Brain pericyte (primary cell): ENCODE measurements at regions not wholly inside any gene's neighbourhood (a gene's known extent, or its start where the extent isn't known, plus 50 kb on each side); places are given as distances from the start of the nearest gene placed in this dataset.
"Not testable (repeated sequence)": the region's sequence is repeated elsewhere in the genome, so short reads cannot be mapped to it uniquely, and the experiment has no call there.

Source experiments
- DNase-seq: peaks from one replicate; pipeline ENCODE4 v3.0.0-alpha.2; 2012; ENCODE audit warnings: low read depth, low spot score

GRCh38 chr9:30103647-30104394 is 2280.6 kb upstream of the ACO1 start:
- DNase-seq: no peak

- DNase-seq: not testable (repeated sequence)
These were observed 2277.3 kb upstream of the ACO1 start for GRCh38 chr9:30107134-30107533.

- DNase-seq: no peak
These were observed 2267.7 kb upstream of the ACO1 start for GRCh38 chr9:30116673-30117217.

- no peak for DNase-seq
These were observed 2263.8 kb upstream of the ACO1 start for GRCh38 chr9:30120666-30121065.

GRCh38 chr9:30121611-30122010 is 2262.8 kb upstream of the ACO1 start:
- DNase-seq: no peak

- no peak for DNase-seq
These were observed 2258.6 kb upstream of the ACO1 start for GRCh38 chr9:30125881-30126280.

GRCh38 chr9:30127371-30127770 is 2257.1 kb upstream of the ACO1 start:
- no peak for DNase-seq

GRCh38 chr9:30140407-30140806 is 2244.0 kb upstream of the ACO1 start:
- DNase-seq: no peak

- DNase-seq: no peak
These were observed 2223.9 kb upstream of the ACO1 start for GRCh38 chr9:30160570-30160969.

GRCh38 chr9:30172206-30172605 is 2212.2 kb upstream of the ACO1 start:
- DNase-seq: no peak

- no peak for DNase-seq
These were observed 2205.8 kb upstream of the ACO1 start for GRCh38 chr9:30178610-30179009.

- DNase-seq: no peak
These were observed 2191.0 kb upstream of the ACO1 start for GRCh38 chr9:30193421-30193820.

GRCh38 chr9:30196941-30197340 is 2187.5 kb upstream of the ACO1 start:
- no peak for DNase-seq

- DNase-seq: no peak
These were observed 2187.0 kb upstream of the ACO1 start for GRCh38 chr9:30197453-30197852.

GRCh38 chr9:30197954-30198353 is 2186.5 kb upstream of the ACO1 start:
- no peak for DNase-seq

- DNase-seq: no peak
These were observed 2185.8 kb upstream of the ACO1 start for GRCh38 chr9:30198463-30199309.

GRCh38 chr9:30201024-30201423 is 2183.4 kb upstream of the ACO1 start:
- DNase-seq: no peak

GRCh38 chr9:30235068-30235467 is 2149.4 kb upstream of the ACO1 start:
- no peak for DNase-seq

GRCh38 chr9:30235564-30235963 is 2148.9 kb upstream of the ACO1 start:
- no peak for DNase-seq

GRCh38 chr9:30239878-30240277 is 2144.6 kb upstream of the ACO1 start:
- no peak for DNase-seq

GRCh38 chr9:30243467-30243866 is 2141.0 kb upstream of the ACO1 start:
- DNase-seq: no peak

GRCh38 chr9:30244877-30245276 is 2139.6 kb upstream of the ACO1 start:
- DNase-seq: no peak

- no peak for DNase-seq
These were observed 2133.6 kb upstream of the ACO1 start for GRCh38 chr9:30250872-30251271.
